ENCODE measurements at regions not wholly inside any gene's neighbourhood (a gene's known extent, or its start where the extent isn't known, plus 50 kb on each side); places are given as distances from the start of the nearest gene placed in this dataset.

GRCh38 chr7:53684693-53685092, 649.3 kb downstream of the POM121L12 start:
- H3K4me1 ChIP-seq (ENCODE audit: low read length) = no peaks in the 10 kb centered on the region
- H3K4me3 ChIP-seq (ENCODE audit: low read length) = no peak overlapping the region
- H3K27me3 ChIP-seq (ENCODE audit: low read depth, low read length) = no peaks in the 10 kb centered on the region
- H3K27ac ChIP-seq (ENCODE audit: low read length) = no peak overlapping the region
- no peaks in the 10 kb centered on the region for H4K20me1 ChIP-seq (ENCODE audit: insufficient read depth, low read length)
- no peaks in the 10 kb centered on the region for H3K36me3 ChIP-seq (replicated peaks; ENCODE audit: low read depth, low read length)
- TF ChIP-seq EZH2phosphoT487 (IDR thresholded peaks at IDR 0.05; ENCODE audit: low read depth) (no peak), CTCF (IDR thresholded peaks at IDR 0.05; ENCODE audit: low read depth, low read length) (no peak)
- no peak overlapping the region for H3K4me2 ChIP-seq (ENCODE audit: low read length)
- no peaks in the 10 kb centered on the region for H3K9me3 ChIP-seq (ENCODE audit: insufficient read depth, low read length)
- H3K9ac ChIP-seq (ENCODE audit: low read length) = no peak overlapping the region
- H2AFZ ChIP-seq (ENCODE audit: low read depth, low read length) = no peak overlapping the region
- H3K79me2 ChIP-seq (ENCODE audit: low read length) = no peaks in the 10 kb centered on the region

GRCh38 chr7:53690411-53690810, 655.0 kb downstream of the POM121L12 start:
- H3K27me3 ChIP-seq (ENCODE audit: low read depth, low read length) = no peaks in the 10 kb centered on the region
- H3K4me2 ChIP-seq (ENCODE audit: low read length) = no peak overlapping the region
- H3K9ac ChIP-seq (ENCODE audit: low read length) = no peak overlapping the region
- no peak overlapping the region for H3K27ac ChIP-seq (ENCODE audit: low read length)
- H3K36me3 ChIP-seq (replicated peaks; ENCODE audit: low read depth, low read length) = no peaks in the 10 kb centered on the region
- H3K79me2 ChIP-seq (ENCODE audit: low read length) = no peaks in the 10 kb centered on the region
- H3K9me3 ChIP-seq (ENCODE audit: insufficient read depth, low read length) = no peaks in the 10 kb centered on the region
- no peak overlapping the region for H3K4me3 ChIP-seq (ENCODE audit: low read length)
- TF ChIP-seq EZH2phosphoT487 (IDR thresholded peaks at IDR 0.05; ENCODE audit: low read depth) (no peak), CTCF (IDR thresholded peaks at IDR 0.05; ENCODE audit: low read depth, low read length) (no peak)
- no peaks in the 10 kb centered on the region for H3K4me1 ChIP-seq (ENCODE audit: low read length)
- H2AFZ ChIP-seq (ENCODE audit: low read depth, low read length) = no peak overlapping the region
- no peaks in the 10 kb centered on the region for H4K20me1 ChIP-seq (ENCODE audit: insufficient read depth, low read length)

GRCh38 chr7:53697913-53698312, 662.5 kb downstream of the POM121L12 start:
- H3K4me2 ChIP-seq (ENCODE audit: low read length) = no peak overlapping the region
- no peak overlapping the region for H2AFZ ChIP-seq (ENCODE audit: low read depth, low read length)
- no peak overlapping the region for H3K4me3 ChIP-seq (ENCODE audit: low read length)
- no peak overlapping the region for H3K27ac ChIP-seq (ENCODE audit: low read length)
- TF ChIP-seq CTCF (IDR thresholded peaks at IDR 0.05; ENCODE audit: low read depth, low read length) (no peak), EZH2phosphoT487 (IDR thresholded peaks at IDR 0.05; ENCODE audit: low read depth) (no peak)
- no peaks in the 10 kb centered on the region for H3K9me3 ChIP-seq (ENCODE audit: insufficient read depth, low read length)
- H3K9ac ChIP-seq (ENCODE audit: low read length) = no peak overlapping the region
- no peaks in the 10 kb centered on the region for H3K4me1 ChIP-seq (ENCODE audit: low read length)
- no peaks in the 10 kb centered on the region for H3K79me2 ChIP-seq (ENCODE audit: low read length)
- H3K36me3 ChIP-seq (replicated peaks; ENCODE audit: low read depth, low read length) = no peaks in the 10 kb centered on the region
- no peaks in the 10 kb centered on the region for H3K27me3 ChIP-seq (ENCODE audit: low read depth, low read length)
- no peaks in the 10 kb centered on the region for H4K20me1 ChIP-seq (ENCODE audit: insufficient read depth, low read length)

- H3K4me3 ChIP-seq (ENCODE audit: low read length) = no peak overlapping the region
- TF ChIP-seq EZH2phosphoT487 (IDR thresholded peaks at IDR 0.05; ENCODE audit: low read depth) = no peak
- no peak for TF ChIP-seq CTCF (IDR thresholded peaks at IDR 0.05; ENCODE audit: low read depth, low read length)
- no peaks in the 10 kb centered on the region for H3K27me3 ChIP-seq (ENCODE audit: low read depth, low read length)
- no peaks in the 10 kb centered on the region for H3K4me1 ChIP-seq (ENCODE audit: low read length)
- H3K36me3 ChIP-seq (replicated peaks; ENCODE audit: low read depth, low read length) = no peaks in the 10 kb centered on the region
- H3K4me2 ChIP-seq (ENCODE audit: low read length) = no peak overlapping the region
- H3K9ac ChIP-seq (ENCODE audit: low read length) = no peak overlapping the region
- H2AFZ ChIP-seq (ENCODE audit: low read depth, low read length) = no peak overlapping the region
- H4K20me1 ChIP-seq (ENCODE audit: insufficient read depth, low read length) = no peaks in the 10 kb centered on the region
- no peak overlapping the region for H3K27ac ChIP-seq (ENCODE audit: low read length)
- H3K9me3 ChIP-seq (ENCODE audit: insufficient read depth, low read length) = no peaks in the 10 kb centered on the region
- H3K79me2 ChIP-seq (ENCODE audit: low read length) = no peaks in the 10 kb centered on the region
These were observed 663.9 kb downstream of the POM121L12 start for GRCh38 chr7:53699215-53699837.

All from OCI-LY3 (cell line).